H1 (cell line): ENCODE measurements at regions not wholly inside any gene's neighbourhood (a gene's known extent, or its start where the extent isn't known, plus 50 kb on each side); places are given as distances from the start of the nearest gene placed in this dataset.
A peak's percentile ranks its signal among the peaks of the same experiment; 100 is the strongest.

Experiments used
- ATF3 ChIP-seq: IDR thresholded peaks from 2 replicates; pipeline ENCODE4 v1.6.1; 2011; ENCODE audit warnings: low read depth, mild to moderate bottlenecking, low read length; ENCODE audit not compliant: insufficient read depth
- BACH1 ChIP-seq: IDR thresholded peaks from 2 replicates; pipeline ENCODE4 v1.6.1; 2012; ENCODE audit warnings: low read length, improper control_type of control experiment
- CBX5 ChIP-seq: fragments of 300-800, 300-1000 bp; sonication (generic); IDR thresholded peaks from 2 replicates; pipeline ENCODE4 v1.7.1; 2016; ENCODE audit warnings: antibody characterized with exemption, low read length, low read depth
- CBX8 ChIP-seq: fragments of 300-800, 300-1000 bp; sonication (generic); IDR thresholded peaks from 2 replicates; pipeline ENCODE4 v1.7.1; 2016; ENCODE audit warnings: low read depth, low read length, borderline replicate concordance
- CHD1 ChIP-seq: IDR thresholded peaks from 2 replicates; pipeline ENCODE4 v1.6.1; 2012; ENCODE audit warnings: low read depth, low read length, improper control_type of control experiment
- CHD2 ChIP-seq: IDR thresholded peaks from 2 replicates; pipeline ENCODE4 v1.6.1; 2012; ENCODE audit warnings: low read length, improper control_type of control experiment
- CREB1 ChIP-seq: IDR thresholded peaks from 2 replicates; pipeline ENCODE4 v1.6.1; 2012; ENCODE audit warnings: inconsistent platforms
- EGR1 ChIP-seq: IDR thresholded peaks from 2 replicates; pipeline ENCODE4 v1.6.1; 2011; ENCODE audit warnings: low read depth, low read length, borderline replicate concordance
- JUN ChIP-seq: IDR thresholded peaks from 2 replicates; pipeline ENCODE4 v1.6.1; 2011; ENCODE audit warnings: low read depth, mild to moderate bottlenecking, improper control_type of control experiment, low read length
- KDM1A ChIP-seq: fragments of 200-600, 300-600 bp; sonication (generic); IDR thresholded peaks from 2 replicates; pipeline ENCODE4 v1.7.1; 2016; ENCODE audit warnings: mild to moderate bottlenecking, low read length, borderline replicate concordance
- POLR2AphosphoS5 ChIP-seq: IDR thresholded peaks from 2 replicates; pipeline ENCODE4 v1.6.1; 2011; ENCODE audit warnings: low read depth, low read length
- SAP30 ChIP-seq: fragments of 300-600 bp; sonication (generic); IDR thresholded peaks from 2 replicates; pipeline ENCODE4 v1.7.1; 2012; ENCODE audit warnings: low read length, moderate library complexity, mild to moderate bottlenecking, inconsistent platforms; ENCODE audit not compliant: insufficient read depth, insufficient replicate concordance
- SIRT6 ChIP-seq: IDR thresholded peaks from one replicate; pipeline ENCODE4 v1.7.1; 2012; ENCODE audit warnings: low read length, inconsistent platforms
- SIX5 ChIP-seq: IDR thresholded peaks from 2 replicates; pipeline ENCODE4 v1.6.1; 2011; ENCODE audit warnings: mild to moderate bottlenecking, low read depth, low read length
- TAF7 ChIP-seq: optimal IDR thresholded peaks from 2 replicates; pipeline ENCODE3; 2011; ENCODE audit warnings: low read depth, mild to moderate bottlenecking, inconsistent platforms, low read length, moderate library complexity, borderline replicate concordance
- ZNF274 ChIP-seq: IDR thresholded peaks from 2 replicates; pipeline ENCODE4 v1.7.0; 2012; ENCODE audit warnings: low read length, borderline replicate concordance; ENCODE audit errors: extremely low read depth

DNA sequence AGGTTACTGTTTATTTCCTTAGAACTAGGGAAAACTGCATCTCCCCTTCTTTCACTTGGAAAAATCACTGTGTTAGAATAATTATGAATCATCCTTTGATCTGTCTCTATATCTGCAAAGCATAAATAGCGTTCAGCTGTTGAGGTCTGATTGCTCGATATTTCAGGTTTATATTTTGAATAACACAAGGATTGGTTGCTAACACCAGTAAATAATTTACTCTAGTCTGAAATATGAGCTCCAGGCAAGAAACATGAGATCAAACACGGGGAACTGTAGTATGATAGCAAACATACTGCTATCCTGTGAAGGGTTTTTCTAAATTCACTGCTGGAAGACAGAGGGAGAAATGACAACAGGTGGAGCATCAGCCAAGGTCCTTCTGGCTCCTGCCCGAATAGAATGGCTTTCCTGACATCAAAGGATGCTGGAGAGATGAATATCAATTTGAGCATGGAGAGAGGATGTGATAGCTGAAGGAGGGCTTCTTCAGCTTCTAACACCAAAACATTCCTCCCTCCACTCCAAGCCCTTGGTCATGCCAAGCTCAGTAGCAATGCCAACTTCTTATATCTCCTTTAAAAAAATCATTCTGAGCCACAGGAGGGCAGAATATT is 450.3 kb downstream of the SHISA9 start (continued):
- TF ChIP-seq SAP30 (no peak), EGR1 (no peak), SIX5 (no peak), CREB1 (no peak), BACH1 (no peak), ZNF274 (no peak), CBX8 (no peak), POLR2AphosphoS5 (peak; percentile 59; the same call in 1 of the 2 replicates), JUN (no peak), ATF3 (no peak), CBX5 (no peak), SIRT6 (no peak), CHD2 (no peak), KDM1A (no peak), TAF7 (peak; percentile 9), CHD1 (no peak)
